ENCODE measurements at regions not wholly inside any gene's neighbourhood (a gene's known extent, or its start where the extent isn't known, plus 50 kb on each side); places are given as distances from the start of the nearest gene placed in this dataset.

DNA sequence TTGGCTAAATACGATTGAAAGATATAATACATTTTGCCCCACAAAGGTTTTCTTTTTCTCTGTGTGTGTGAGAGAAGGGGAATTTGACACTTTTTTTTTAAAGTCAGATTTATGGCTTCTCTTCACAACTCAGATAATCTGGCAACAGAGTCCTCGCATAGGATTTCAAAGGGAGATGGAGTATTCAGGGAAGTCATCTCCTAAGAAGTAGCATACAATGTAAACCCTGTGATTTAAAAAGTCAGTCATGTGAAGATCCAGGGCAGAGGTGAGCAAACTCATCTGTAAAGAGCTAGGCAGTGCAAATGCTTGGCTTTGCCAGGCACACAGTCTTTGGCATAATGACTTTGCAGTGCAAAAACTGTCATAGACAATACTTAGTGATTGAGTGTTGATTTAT is 1526.3 kb downstream of the AACS start:
- DNase-seq (ENCODE audit: low read depth) = no peak

DNA sequence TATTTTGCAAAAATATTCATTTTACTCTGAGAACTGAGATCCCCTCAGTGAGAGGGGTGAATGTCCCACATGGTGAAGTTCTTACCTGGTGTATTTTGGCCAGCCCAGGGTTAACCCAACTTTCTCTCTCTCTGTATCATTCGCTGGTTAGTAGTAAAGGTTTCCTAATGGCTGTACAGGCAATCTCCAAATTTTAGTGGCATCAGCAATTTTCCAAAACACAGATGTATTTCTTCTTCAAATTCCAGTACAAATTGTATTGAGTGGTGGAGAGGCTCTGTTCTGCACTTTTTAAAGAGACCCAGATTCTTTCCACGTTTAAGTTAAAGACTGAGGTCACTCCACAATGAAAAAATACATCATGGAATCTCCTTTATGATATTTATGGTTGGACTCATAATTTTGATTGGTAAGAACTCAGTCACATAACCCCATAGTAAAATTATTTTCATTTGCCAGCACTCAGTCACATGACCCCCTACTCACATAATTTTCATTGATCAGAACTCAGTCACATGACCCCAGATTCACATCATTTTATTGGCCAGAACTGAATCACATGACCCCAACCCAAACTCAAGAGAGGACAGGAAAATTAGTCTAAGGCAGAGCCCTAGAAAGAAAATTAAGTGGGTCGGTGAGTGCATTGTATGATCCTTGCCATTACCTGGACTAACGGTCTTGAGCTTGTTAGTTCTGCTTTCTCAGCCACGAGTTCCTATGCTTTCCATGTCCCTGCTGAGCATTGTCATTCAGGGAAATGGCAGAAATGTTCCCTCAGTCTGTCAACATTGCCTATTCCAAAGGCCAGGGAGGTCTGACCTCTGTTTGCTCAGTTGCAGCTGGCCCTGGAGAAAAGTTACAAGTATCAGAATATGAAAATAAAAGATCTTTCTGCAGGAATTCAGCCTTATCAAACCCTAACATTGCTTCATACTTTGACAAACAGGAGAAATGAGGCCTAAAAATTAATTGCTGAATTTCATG is 1536.2 kb downstream of the AACS start:
- no peak for DNase-seq (ENCODE audit: low read depth)

DNA sequence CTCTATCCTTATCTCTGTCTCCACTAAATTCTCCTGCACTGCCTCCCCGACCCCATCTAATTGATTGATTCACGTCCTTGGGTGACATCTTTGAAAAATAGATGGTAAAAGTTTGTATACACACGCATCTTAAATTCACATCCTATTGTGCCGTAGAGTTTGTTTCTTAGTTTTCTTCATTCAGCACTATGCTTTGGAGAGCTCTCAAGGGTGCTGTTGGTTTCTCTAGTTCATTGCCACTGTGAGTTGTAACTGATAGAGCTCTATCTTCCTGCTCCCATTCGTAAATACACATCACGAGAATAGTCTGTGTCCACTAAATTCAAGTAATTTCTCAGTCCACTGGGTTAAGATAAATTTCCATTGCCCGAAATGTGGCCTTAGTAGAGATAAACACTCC is 1537.4 kb downstream of the AACS start:
- no peak for DNase-seq (ENCODE audit: low read depth)

DNA sequence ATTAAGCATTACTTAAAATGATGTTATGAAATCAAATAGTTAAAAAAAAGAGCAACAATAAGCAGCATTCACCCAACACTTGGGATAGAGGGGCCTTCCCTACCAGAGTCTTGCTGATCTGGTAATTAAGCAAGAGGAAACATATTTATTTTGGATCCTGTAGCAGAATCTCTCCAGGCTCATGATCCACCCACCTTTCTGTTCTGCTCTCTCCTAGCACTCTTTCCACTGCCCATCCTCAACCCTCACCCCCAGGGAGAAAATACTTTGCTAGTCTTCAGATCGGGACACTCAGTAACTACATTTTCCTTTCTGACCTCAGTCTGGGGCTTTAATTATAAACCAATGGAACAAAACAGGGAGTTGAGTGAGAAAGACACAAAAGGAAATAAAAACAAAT is 1541.9 kb downstream of the AACS start:
- DNase-seq (ENCODE audit: low read depth) = no peak

DNA sequence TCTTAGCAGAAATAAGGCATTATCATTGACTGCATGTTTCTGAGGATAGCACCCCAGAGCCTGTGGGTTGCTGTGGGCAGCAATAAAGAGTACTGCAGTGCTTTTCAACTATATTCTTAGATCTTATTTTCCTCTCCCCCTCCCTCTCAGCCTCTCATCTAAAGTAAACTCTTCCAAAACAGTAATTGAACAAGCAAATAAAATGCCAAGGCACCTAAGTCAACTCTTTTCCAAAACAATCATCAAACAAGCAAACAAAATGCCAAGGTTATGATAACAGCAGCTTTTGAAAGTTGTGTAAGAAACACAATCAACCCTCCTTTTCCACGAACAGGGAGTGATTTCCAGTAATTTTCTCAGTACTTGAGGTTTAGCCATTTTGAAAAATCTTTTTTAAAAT is 1542.6 kb downstream of the AACS start:
- no peak for DNase-seq (ENCODE audit: low read depth)

DNA sequence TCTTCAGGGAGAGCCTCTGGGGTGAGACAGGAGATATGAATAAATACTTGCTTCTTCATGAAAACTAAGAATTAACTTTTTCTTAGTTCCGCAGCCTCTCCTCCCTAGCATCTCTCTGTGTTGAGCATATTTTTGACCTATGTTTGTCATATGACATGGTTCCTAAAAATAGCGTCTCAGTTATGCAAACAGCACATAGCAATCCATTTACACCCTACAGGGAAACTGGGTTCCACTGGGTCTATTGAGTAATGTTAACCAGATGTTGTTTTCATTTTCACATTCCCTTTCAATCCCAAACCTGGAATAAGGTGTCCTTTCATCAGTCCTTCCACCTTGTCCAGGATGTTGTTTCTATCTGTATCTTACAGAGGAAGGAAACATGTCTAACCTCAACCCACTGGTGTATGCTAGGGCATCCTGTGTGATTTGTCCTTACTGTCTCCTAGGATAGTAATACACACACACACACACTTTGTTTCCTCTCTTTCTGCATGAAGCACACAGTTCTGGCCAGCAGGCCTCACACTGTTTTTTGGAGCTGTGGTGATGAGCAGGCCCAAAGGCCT is 1543.5 kb downstream of the AACS start:
- DNase-seq (ENCODE audit: low read depth) = no peak

DNA sequence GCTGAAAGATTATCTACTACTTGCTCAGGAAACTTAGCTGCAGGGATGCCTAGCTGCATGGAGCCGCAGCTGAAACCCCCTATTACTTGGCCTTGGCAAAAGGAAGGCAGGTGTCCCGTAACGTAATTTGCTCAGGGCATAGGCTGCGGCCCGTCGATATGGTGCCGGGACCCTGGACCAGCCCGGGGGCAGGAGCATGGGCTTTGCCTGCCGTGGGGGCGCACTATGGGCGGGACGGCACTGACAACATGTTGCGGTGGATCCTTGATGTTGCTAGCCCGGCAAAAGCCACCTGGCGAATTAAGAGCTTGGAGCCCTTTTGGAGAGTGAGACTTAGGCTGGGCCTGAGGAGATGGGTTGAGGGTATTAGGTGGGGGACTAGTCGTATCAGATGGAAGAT is 1551.2 kb downstream of the AACS start:
- no peak for DNase-seq (ENCODE audit: low read depth)

DNA sequence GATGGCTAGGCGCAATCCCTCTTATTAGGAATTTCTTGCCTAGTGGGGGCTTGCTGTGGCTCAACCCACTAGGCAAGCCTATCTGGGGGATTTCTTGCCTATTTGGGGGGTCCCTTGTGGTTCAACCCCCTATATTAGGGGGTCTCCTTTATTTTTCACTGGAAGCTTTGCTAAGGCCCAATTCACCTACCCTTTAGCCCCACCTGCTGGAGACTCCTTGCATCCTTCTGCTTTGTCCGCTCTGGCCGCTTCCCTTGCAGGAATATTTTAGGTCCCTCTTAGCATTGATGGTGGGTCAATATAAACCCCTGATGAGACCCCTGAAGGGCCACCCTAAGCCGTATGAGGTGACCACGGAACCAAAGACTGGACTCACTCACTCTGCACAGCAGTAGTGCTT is 1552.1 kb downstream of the AACS start:
- DNase-seq (ENCODE audit: low read depth) = no peak

DNA sequence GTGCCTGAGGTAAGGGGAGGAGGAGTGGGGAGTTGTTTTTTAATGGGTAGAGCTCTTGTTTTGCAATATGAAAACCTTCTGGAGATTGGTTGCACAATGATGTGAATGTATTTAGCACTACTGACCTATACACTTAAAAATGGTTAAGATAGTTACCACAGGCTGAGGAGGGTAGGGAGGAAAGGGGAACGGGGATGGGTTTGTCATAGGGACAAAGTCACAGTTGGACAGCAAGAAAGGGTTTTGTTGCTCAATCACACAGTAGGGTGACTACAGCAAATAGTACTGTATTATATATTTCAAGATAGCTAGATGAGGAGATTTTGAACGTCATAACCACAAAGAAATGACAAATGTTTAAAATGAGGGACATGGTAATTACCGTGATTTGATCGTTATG is 1562.4 kb downstream of the AACS start:
- no peak for DNase-seq (ENCODE audit: low read depth)

DNA sequence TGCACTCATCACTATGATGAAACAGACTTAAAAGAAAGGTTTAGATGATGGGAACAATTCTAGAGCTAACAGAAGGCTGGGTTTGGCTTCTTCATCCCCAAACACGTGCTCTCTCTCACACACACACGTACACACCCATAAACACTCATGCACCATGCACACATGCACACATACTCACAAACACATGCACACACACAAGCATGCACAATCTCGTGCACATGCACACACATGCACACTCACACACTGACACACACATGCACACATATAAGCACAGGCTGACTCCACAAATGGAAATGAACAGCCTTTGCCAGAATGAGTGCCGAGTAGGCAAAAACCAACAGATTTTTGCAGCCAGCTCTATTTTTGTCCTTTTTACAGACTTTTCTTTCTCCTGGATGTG is 1571.6 kb downstream of the AACS start:
- DNase-seq (ENCODE audit: low read depth) = no peak

DNA sequence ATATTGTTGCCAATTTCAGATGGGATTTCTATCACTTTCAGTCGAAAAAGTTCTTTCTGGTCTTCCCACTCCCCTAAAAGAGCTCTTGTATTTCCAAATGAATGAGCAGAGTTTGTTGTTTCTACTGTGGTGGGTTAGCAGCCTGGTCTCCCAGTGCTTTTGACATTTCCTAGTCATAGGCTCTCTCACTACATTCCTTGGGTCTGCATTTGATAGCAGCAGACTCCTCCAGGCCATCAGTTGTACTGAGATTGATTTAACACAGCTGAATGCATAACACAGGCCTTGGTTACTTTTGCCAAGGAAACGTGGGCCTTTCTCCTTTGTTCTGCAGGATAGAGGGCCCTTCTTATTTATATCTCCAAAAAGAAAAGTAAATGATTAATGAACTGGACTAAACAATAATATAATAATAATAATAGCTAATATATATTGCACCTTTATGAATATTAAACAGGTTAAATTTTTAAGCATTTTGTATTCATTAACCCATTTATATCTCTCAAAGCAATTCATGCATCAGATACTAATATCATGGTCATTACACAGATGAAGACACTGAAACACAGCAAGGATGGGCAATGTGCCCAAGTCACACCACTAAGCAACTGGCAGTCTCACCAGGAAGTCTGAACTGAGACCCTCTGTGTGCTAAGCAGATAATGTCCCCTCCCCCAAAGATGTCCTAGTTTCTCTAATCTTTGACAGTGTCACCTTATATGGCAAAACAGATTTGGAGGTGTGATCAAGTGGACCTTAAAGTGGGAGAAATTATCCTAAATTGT is 1579.2 kb downstream of the AACS start:
- DNase-seq (ENCODE audit: low read depth) = no peak

DNA sequence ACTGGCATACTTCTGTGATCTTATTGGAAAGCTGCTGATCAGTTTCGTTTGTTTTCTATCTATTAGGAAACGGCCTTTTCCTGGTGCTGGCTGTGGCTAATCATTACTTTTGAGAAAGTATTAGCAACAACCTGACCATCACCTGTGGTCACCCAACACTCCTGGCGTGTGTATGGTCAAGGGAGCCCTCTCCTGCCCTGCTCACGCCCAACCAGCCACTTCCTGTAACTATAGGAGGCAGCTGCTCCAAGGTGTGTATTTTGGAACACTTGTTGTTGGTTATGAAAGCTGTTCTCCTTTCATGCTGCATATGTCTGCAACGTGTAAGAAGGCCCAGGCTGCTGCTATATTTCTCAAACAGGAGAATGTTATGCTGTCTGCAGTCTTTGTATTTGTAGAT is 1582.8 kb downstream of the AACS start:
- no peak for DNase-seq (ENCODE audit: low read depth)

DNA sequence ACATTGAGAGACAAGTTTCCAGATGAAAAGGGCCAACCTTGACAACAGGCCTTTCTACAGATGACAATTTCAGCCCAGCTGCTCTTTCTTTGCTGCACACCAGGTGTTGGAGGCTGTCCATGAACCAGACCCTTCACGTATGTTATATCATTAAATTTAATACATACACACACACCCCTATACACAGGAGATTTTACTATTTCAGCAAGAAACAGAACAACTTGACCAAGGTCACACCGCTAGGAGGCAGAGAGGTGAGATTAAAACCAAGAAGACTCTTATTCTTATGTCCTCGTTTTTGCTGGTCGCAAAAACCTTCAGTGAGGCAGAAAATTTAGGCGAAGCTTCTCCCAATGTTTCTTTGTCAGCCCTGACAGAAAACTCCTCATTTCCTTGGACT is 1585.9 kb downstream of the AACS start:
- no peak for DNase-seq (ENCODE audit: low read depth)

DNA sequence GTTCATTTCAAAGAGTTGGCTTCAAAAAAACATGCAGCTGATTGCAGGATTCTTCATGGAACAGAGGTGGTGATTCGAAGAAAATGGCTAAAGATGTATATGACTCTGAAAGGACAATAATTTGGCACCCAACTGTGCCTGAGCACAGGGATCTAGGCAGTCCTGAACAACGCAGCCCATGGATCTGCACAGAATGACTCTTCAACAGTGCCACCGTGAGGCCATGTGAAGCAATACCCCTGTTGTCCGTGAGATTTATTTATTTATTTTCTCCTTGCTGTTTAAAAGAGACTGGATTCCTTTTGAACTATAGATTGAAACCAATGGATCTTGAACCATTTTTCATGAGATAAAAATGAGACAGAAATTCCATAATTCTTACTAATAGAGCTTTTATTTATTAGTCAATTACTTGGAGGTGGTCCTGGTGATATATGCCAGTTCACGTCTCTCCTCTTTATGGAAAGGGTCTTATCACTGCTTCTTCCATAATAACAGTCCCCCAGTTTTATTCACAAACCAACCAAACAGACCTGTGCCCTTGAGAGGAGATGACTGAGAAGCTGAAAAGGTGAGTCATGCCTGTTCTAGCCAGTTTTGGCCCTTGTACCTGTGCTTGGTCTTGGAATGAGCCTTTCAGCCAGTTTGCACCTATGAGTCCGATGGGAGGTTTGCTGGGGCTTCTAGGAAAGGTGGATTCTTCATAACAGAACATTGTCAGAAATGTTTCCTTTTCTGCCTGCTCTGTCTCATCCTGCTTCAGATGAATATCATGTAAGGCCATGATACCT is 1598.3 kb downstream of the AACS start:
- no peak for DNase-seq (ENCODE audit: low read depth)

DNA sequence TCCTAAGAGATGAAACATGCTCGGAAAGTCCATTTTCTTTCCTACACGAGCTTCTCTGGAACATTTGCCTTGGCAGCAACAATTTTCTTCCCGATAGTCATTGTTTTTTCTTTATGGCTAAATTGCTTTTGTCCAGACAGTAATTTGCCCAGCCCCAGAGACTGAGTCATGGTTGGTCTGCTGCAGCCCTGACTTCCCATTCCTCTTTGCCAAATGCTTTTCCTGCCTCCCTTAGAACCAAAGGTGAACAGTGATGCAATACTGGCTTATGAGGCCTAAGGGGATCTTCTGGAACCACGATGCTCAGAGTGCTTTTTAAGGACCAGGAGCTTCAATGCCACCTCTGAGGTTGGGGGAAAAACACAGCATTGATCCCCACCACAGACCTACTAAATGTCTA is 1599.6 kb upstream of the TMEM132C start:
- no peak for DNase-seq (ENCODE audit: low read depth)

DNA sequence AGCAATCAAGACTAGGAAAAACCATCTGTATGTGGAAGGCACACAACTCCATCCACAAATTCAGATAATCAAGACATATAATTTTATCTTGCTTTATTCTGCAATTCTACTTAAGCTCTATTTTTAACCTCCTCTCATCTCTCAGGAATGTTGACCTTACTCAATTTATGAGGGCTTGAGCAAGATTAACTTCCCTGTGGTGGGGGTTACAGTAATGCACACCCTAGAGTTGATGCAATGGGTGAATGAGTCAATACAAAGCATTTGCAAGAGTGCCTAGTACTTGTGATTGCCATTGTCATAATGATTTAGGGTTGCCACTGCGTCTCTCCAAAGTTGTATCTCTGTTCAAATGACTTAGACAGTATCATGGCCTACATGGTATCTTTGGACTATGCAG is 1598.4 kb upstream of the TMEM132C start:
- DNase-seq (ENCODE audit: low read depth) = no peak

DNA sequence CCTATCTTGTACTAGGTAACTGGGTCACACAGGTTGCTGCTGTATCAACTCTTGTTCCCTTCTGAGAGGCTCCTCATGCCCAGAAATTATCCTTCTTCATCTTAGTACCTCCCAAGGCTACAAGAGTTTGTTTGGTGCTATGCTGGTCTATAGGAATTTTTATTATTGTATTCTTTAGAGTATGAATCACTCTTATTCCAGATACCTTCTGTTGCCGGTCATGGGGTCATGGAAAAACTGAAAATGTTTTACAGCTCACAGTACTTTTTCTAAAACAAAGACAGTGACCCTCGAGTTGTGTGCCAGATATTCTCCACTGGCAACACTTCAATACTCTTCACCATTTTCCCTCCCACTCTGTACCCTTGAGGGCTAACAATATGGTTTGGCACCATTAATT is 1598.0 kb upstream of the TMEM132C start:
- no peak for DNase-seq (ENCODE audit: low read depth)

DNA sequence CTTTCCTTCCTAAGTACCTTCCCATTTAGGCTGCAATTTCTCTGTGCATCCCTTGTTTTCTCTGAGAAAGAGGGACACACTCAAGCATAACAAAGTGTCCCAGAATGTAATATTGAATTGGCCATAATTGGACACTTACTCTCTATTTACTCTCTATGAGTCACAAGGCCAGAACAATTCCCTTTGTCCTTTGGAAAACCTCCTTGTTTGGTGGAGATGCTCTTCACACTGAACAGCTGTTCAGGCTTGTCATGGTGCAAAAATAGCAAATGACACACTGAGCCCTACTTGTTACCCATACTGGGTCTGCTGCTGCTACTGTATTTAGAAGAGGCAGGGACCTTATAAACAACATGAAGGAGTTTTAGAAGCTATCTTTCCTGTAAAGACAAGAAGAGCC is 1590.5 kb upstream of the TMEM132C start:
- no peak for DNase-seq (ENCODE audit: low read depth)

DNA sequence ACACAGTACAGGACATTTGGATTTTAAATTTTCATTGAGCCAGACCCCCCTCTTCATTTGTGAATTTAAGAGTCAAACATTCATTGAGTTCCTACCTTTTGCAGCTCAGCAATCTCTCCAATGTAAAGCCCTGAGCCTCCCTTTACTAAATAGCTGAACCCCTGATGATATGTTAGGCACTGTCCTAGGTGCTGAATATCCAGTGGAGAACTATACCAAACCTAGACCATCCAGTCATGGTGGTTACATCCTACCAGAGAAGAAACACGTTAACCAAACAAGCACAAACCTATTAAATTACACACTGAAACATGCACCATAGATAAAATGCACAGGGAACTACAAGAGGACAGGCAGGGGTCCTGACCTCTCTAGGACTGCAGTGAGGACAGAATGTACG is 1585.3 kb upstream of the TMEM132C start:
- DNase-seq (ENCODE audit: low read depth) = no peak

DNA sequence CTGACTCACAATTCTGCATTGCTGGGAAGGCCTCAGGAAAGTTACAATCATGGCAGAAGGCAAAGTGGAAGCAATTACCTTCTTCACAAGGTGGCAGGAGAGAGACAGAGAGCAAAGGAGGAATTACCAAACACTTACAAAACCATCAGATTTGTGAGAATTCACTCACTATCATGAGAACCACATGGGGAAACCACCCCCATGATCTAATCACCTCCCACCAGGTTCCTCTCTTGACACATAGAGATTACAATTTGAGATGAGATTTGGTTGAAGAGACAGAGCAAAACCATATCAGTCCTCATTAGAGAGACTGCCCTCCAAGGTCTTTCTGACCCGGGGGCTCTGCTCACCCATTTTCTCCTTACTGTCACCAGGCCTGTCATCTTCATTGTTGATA is 1582.3 kb upstream of the TMEM132C start:
- no peak for DNase-seq (ENCODE audit: low read depth)

DNA sequence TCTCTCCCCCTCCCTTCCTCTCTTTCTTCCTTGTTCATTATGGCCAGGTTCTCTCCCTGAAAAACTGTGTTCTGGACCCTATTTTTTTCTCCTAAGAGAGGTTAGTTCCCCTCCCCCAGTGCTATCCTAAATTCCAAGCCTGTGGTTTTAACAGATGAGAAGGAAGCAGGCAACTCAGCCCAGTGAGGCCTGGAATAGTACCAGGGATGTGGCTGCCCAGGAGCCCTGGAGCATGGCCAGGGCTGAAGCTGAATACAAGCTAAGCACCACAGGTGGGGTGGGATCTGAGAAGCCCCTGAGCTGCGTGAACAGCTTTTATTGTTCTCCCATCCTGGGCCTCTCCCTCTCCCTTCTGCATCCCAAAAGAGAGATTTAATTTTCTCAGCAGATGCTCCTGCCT is 1581.3 kb upstream of the TMEM132C start:
- DNase-seq (ENCODE audit: low read depth) = no peak

DNA sequence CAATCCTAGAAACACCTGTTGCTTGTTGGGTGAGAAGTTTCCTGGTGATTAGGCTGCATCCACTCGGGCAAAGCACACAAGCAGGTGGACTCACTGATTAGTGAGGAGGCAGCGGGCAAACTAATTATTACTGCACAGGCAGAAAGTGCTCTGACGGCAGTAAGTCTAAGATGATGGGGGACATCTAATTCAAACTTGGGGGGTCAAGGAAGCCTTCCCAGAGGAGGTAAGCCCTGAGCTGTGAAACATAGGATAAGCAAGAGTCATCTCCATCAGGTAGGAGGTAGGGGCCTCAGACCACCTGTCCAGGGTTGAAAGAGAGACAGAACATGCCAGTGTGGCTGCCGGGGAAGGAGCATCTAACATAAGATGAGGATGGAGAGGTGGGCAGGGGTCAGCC is 1578.4 kb upstream of the TMEM132C start:
- no peak for DNase-seq (ENCODE audit: low read depth)

Data from stimulated activated CD8-positive, alpha-beta memory T cell treated with anti-CD3 and anti-CD28 coated beads, Interleukin-15, amount 100 ng/mL, for 1 hour (primary cell).